HL-60 (cell line): ENCODE measurements at regions not wholly inside any gene's neighbourhood (a gene's known extent, or its start where the extent isn't known, plus 50 kb on each side); places are given as distances from the start of the nearest gene placed in this dataset.

Source experiments
- POLR2AphosphoS5 ChIP-seq: IDR thresholded peaks from 2 replicates; pipeline ENCODE4 v1.6.1; 2012; ENCODE audit warnings: low read depth
- SPI1 ChIP-seq: IDR thresholded peaks from 2 replicates; pipeline ENCODE4 v1.6.1; 2012; ENCODE audit warnings: low read depth, mild to moderate bottlenecking, borderline replicate concordance
- TF ChIP-seq, protein P1 (sequence below): IDR thresholded peaks from one replicate; pipeline ENCODE4 v1.5.1; 2011; ENCODE audit warnings: low read length, control low read depth, inconsistent platforms; ENCODE audit not compliant: insufficient read depth
- TF ChIP-seq, protein P2 (sequence below): IDR thresholded peaks from 2 replicates; pipeline ENCODE4 v1.6.1; 2012; ENCODE audit warnings: low read depth; ENCODE audit not compliant: insufficient replicate concordance

GRCh38 chr7:17105701-17106100 is 192.8 kb upstream of the AHR start:
- TF ChIP-seq, protein P1, sequence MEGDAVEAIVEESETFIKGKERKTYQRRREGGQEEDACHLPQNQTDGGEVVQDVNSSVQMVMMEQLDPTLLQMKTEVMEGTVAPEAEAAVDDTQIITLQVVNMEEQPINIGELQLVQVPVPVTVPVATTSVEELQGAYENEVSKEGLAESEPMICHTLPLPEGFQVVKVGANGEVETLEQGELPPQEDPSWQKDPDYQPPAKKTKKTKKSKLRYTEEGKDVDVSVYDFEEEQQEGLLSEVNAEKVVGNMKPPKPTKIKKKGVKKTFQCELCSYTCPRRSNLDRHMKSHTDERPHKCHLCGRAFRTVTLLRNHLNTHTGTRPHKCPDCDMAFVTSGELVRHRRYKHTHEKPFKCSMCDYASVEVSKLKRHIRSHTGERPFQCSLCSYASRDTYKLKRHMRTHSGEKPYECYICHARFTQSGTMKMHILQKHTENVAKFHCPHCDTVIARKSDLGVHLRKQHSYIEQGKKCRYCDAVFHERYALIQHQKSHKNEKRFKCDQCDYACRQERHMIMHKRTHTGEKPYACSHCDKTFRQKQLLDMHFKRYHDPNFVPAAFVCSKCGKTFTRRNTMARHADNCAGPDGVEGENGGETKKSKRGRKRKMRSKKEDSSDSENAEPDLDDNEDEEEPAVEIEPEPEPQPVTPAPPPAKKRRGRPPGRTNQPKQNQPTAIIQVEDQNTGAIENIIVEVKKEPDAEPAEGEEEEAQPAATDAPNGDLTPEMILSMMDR: no peak
- TF ChIP-seq, protein P2, sequence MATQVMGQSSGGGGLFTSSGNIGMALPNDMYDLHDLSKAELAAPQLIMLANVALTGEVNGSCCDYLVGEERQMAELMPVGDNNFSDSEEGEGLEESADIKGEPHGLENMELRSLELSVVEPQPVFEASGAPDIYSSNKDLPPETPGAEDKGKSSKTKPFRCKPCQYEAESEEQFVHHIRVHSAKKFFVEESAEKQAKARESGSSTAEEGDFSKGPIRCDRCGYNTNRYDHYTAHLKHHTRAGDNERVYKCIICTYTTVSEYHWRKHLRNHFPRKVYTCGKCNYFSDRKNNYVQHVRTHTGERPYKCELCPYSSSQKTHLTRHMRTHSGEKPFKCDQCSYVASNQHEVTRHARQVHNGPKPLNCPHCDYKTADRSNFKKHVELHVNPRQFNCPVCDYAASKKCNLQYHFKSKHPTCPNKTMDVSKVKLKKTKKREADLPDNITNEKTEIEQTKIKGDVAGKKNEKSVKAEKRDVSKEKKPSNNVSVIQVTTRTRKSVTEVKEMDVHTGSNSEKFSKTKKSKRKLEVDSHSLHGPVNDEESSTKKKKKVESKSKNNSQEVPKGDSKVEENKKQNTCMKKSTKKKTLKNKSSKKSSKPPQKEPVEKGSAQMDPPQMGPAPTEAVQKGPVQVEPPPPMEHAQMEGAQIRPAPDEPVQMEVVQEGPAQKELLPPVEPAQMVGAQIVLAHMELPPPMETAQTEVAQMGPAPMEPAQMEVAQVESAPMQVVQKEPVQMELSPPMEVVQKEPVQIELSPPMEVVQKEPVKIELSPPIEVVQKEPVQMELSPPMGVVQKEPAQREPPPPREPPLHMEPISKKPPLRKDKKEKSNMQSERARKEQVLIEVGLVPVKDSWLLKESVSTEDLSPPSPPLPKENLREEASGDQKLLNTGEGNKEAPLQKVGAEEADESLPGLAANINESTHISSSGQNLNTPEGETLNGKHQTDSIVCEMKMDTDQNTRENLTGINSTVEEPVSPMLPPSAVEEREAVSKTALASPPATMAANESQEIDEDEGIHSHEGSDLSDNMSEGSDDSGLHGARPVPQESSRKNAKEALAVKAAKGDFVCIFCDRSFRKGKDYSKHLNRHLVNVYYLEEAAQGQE: no peak
- no peak for TF ChIP-seq POLR2AphosphoS5
- TF ChIP-seq SPI1: no peak
